ENCODE measurements at regions not wholly inside any gene's neighbourhood (a gene's known extent, or its start where the extent isn't known, plus 50 kb on each side); places are given as distances from the start of the nearest gene placed in this dataset.
"Not testable (repeated sequence)": the region's sequence is repeated elsewhere in the genome, so short reads cannot be mapped to it uniquely, and the experiment has no call there.

DNA sequence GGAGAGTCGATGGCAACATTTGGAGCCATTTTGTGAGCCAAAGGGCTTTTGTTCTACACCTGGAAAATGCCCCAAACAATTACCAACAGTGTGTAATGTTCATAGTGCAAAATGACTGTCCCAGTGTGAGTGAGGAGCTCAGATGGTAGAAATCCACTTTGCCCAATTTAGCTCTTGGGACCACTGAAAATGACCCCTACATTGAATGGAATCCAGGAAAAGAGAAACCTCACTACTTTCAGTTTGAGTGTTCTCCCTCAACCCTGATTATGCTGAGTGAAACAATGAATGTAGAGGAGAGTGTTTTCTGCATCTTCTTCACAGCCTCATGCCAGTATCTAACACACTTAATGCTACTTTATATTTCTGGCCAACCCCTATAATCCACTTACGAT lies 84.9 kb upstream of the NRN1 start:
- DNase-seq (ENCODE audit: low read depth), result no peak
- no peak overlapping the region for H3K4me3 ChIP-seq (ENCODE audit: low read depth, low read length)

GRCh38 chr6:6090861-6091607 lies 84.3 kb upstream of the NRN1 start:
- H3K4me3 ChIP-seq (ENCODE audit: low read depth, low read length), result no peak overlapping the region
- TF ChIP-seq, protein P1, sequence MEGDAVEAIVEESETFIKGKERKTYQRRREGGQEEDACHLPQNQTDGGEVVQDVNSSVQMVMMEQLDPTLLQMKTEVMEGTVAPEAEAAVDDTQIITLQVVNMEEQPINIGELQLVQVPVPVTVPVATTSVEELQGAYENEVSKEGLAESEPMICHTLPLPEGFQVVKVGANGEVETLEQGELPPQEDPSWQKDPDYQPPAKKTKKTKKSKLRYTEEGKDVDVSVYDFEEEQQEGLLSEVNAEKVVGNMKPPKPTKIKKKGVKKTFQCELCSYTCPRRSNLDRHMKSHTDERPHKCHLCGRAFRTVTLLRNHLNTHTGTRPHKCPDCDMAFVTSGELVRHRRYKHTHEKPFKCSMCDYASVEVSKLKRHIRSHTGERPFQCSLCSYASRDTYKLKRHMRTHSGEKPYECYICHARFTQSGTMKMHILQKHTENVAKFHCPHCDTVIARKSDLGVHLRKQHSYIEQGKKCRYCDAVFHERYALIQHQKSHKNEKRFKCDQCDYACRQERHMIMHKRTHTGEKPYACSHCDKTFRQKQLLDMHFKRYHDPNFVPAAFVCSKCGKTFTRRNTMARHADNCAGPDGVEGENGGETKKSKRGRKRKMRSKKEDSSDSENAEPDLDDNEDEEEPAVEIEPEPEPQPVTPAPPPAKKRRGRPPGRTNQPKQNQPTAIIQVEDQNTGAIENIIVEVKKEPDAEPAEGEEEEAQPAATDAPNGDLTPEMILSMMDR (IDR thresholded peaks at IDR 0.05; ENCODE audit: low read depth, low read length), result no peak
- TF ChIP-seq POLR2A (IDR thresholded peaks at IDR 0.05; ENCODE audit: extremely low read depth, insufficient read length) (no peak), MYC (IDR thresholded peaks at IDR 0.05; ENCODE audit: low read depth, low read length) (no peak), MAX (IDR thresholded peaks at IDR 0.05; ENCODE audit: low read depth, low read length) (no peak)
- DNase-seq (ENCODE audit: low read depth), result no peak

More for the DNA sequence above, 84.9 kb upstream of the NRN1 start:
- TF ChIP-seq MYC (IDR thresholded peaks at IDR 0.05; ENCODE audit: low read depth, low read length), result no peak
- no peak for TF ChIP-seq MAX (IDR thresholded peaks at IDR 0.05; ENCODE audit: low read depth, low read length)
- TF ChIP-seq, protein P1 (IDR thresholded peaks at IDR 0.05; ENCODE audit: low read depth, low read length), result no peak
- no peak for TF ChIP-seq POLR2A (IDR thresholded peaks at IDR 0.05; ENCODE audit: extremely low read depth, insufficient read length)

GRCh38 chr6:6085928-6086668 lies 79.4 kb upstream of the NRN1 start:
- DNase-seq (ENCODE audit: low read depth), result no peak
- H3K4me3 ChIP-seq (ENCODE audit: low read depth, low read length), result no peak overlapping the region
- TF ChIP-seq POLR2A (IDR thresholded peaks at IDR 0.05; ENCODE audit: extremely low read depth, insufficient read length) (no peak), MAX (IDR thresholded peaks at IDR 0.05; ENCODE audit: low read depth, low read length) (no peak), MYC (IDR thresholded peaks at IDR 0.05; ENCODE audit: low read depth, low read length) (no peak)
- TF ChIP-seq, protein P1 (IDR thresholded peaks at IDR 0.05; ENCODE audit: low read depth, low read length), result no peak

- no peak overlapping the region for H3K4me3 ChIP-seq (ENCODE audit: low read depth, low read length)
- no peak for DNase-seq (ENCODE audit: low read depth)
- no peak for TF ChIP-seq MYC (IDR thresholded peaks at IDR 0.05; ENCODE audit: low read depth, low read length)
These were observed 74.2 kb upstream of the NRN1 start for GRCh38 chr6:6080975-6081374.

- H3K4me3 ChIP-seq (ENCODE audit: low read depth, low read length), result no peak overlapping the region
These were observed 67.5 kb upstream of the NRN1 start for GRCh38 chr6:6074190-6074589.

GRCh38 chr6:6068157-6068556 lies 61.4 kb upstream of the NRN1 start:
- not testable (repeated sequence) for H3K4me3 ChIP-seq (ENCODE audit: low read depth, low read length); DNase-seq (ENCODE audit: low read depth)

More at GRCh38 chr6:6074190-6074589, 67.5 kb upstream of the NRN1 start:
- DNase-seq (ENCODE audit: low read depth), result no peak
- TF ChIP-seq POLR2A (IDR thresholded peaks at IDR 0.05; ENCODE audit: extremely low read depth, insufficient read length) (no peak), MAX (IDR thresholded peaks at IDR 0.05; ENCODE audit: low read depth, low read length) (no peak), MYC (IDR thresholded peaks at IDR 0.05; ENCODE audit: low read depth, low read length) (no peak)
- TF ChIP-seq, protein P1 (IDR thresholded peaks at IDR 0.05; ENCODE audit: low read depth, low read length), result no peak

All from NB4 (cell line).